Esophagus muscularis mucosa (tissue), 4 donors: ENCODE measurements at regions not wholly inside any gene's neighbourhood (a gene's known extent, or its start where the extent isn't known, plus 50 kb on each side); places are given as distances from the start of the nearest gene placed in this dataset.

Source experiments
- DNase-seq: peaks from one replicate; pipeline ENCODE4 v3.0.0-alpha.2; 2017; ENCODE audit errors: extremely low spot score
- H3K27ac ChIP-seq, 4 donors: fragments of 200-600 bp; sonication (generic); replicated peaks in 1 of 4; 1 replicate in 3 of 4; 2 replicates in 1 of 4; pipeline ENCODE4 v1.5.1; 2016 to 2019; ENCODE audit warnings: mild to moderate bottlenecking in 1 of 4
- H3K27me3 ChIP-seq, 4 donors: fragments of 200-600 bp; sonication (generic); one replicate each; pipeline versions ENCODE4 v1.5.1 to v1.6.0; 2016 to 2019
- H3K36me3 ChIP-seq, 4 donors: fragments of 200-600 bp; sonication (generic); one replicate each; pipeline ENCODE4 v1.5.1; 2016 to 2019
- H3K4me1 ChIP-seq, 4 donors: fragments of 200-600 bp; sonication (generic); one replicate each; pipeline ENCODE4 v1.5.1; 2016 to 2019
- H3K4me3 ChIP-seq, 4 donors: fragments of 200-600 bp; sonication (generic); 1 replicate in 2 of 4; 2 replicates in 2 of 4; pipeline ENCODE4 v1.5.1; 2016 to 2019; ENCODE audit warnings: mild to moderate bottlenecking in 4 of 4, moderate library complexity in 1 of 4
- H3K9me3 ChIP-seq, 4 donors: fragments of 200-600 bp; sonication (generic); 1 replicate in 3 of 4; 2 replicates in 1 of 4; pipeline ENCODE4 v1.5.1; 2016 to 2019
- EP300 ChIP-seq: sonication (generic); formaldehyde crosslinking; IDR thresholded peaks from one replicate; pipeline ENCODE4 v1.6.1; 2017; ENCODE audit warnings: antibody characterized with exemption
- POLR2A ChIP-seq: fragments of 450-650 bp; IDR thresholded peaks from one replicate; pipeline ENCODE4 v1.6.1; 2017; ENCODE audit warnings: antibody characterized with exemption, moderate library complexity, mild to moderate bottlenecking, low read depth
- POLR2AphosphoS5 ChIP-seq, 2 donors: sonication (generic); formaldehyde crosslinking; IDR thresholded peaks; one replicate each; pipeline ENCODE4 v1.6.1; 2017; ENCODE audit warnings: antibody characterized with exemption in 2 of 2
- whole genome bisulfite sequencing: methylation state at CpG from one replicate; pipeline ENCODE4 v1.1.5; 2018; 5-methylcytosine and 5-hydroxymethylcytosine counted together
- intact Hi-C: fragments of 100-400 bp; cut with DNase I; formaldehyde crosslinking; loops from one replicate; pipeline ENCODE4 v1.15.1; 2023
- TF ChIP-seq, protein P1 (sequence below), 3 experiments: fragments of 200-600 bp in 2 of 3; fragments of 450-650 bp in 1 of 3; sonication (generic) in 2 of 3; IDR thresholded peaks; one replicate each; pipeline ENCODE4 v1.5.1; 2017 to 2019; ENCODE audit warnings: antibody characterized with exemption in 3 of 3, mild to moderate bottlenecking in 2 of 3, moderate library complexity in 1 of 3

DNA sequence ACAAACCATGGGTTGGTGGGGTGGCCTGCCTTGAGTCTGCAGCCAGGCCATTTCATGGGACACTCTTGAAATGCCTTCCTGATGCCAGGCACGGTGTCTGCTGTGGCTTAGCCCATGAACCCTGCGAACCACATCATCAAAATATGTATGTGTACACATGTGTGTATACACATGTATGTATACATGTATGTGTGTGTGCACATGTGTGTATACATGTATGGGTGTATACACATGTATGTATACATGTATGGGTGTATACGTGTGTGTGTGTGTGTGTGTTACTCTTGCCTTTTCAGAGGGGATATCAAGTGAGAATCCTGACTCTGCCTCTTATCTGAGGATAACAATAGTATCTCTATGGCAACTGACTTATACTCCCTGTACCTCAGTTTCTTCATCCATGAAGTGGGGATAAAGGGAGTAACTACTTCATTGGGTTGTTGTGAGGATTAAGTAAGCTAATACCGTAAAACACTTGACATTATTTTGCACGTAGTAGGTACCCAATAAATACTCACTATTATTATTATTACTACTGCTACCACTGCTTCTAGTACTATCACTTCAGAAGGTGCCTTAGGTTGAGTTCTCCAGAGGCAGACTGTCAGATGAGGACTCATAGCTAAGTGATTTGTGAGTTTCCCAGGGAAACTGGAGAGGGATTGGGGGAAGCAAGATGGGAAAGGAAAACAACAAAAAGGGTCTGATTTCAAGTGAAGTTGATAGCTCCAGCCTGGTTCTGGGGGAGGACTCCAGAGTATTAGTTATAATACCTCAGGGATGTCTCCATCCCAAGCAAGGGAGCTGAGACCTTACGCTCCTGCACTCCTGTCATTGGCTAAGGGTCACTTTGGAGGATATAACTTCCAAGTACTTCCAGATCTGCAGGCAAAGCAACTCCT lies 110.5 kb downstream of the VEGFA start:
- H3K9me3 ChIP-seq, result no peaks in the 10 kb centered on the region
- H3K36me3 ChIP-seq, result no peaks in the 10 kb centered on the region
- H3K4me3 ChIP-seq, result no peak overlapping the region
- no peaks in the 10 kb centered on the region for H3K27me3 ChIP-seq
- no peaks in the 10 kb centered on the region for H3K4me1 ChIP-seq
- no peak overlapping the region for H3K27ac ChIP-seq
- no peak for DNase-seq
- intact Hi-C loops, result no loop called here
- TF ChIP-seq, protein P1, sequence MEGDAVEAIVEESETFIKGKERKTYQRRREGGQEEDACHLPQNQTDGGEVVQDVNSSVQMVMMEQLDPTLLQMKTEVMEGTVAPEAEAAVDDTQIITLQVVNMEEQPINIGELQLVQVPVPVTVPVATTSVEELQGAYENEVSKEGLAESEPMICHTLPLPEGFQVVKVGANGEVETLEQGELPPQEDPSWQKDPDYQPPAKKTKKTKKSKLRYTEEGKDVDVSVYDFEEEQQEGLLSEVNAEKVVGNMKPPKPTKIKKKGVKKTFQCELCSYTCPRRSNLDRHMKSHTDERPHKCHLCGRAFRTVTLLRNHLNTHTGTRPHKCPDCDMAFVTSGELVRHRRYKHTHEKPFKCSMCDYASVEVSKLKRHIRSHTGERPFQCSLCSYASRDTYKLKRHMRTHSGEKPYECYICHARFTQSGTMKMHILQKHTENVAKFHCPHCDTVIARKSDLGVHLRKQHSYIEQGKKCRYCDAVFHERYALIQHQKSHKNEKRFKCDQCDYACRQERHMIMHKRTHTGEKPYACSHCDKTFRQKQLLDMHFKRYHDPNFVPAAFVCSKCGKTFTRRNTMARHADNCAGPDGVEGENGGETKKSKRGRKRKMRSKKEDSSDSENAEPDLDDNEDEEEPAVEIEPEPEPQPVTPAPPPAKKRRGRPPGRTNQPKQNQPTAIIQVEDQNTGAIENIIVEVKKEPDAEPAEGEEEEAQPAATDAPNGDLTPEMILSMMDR (IDR thresholded peaks at IDR 0.05), result no peak
- TF ChIP-seq EP300 (no peak), POLR2AphosphoS5 (IDR thresholded peaks at IDR 0.05) (no peak), POLR2A (no peak)
- WGBS, result 91% methylated on average over 5 of the region's 6 CpGs

DNA sequence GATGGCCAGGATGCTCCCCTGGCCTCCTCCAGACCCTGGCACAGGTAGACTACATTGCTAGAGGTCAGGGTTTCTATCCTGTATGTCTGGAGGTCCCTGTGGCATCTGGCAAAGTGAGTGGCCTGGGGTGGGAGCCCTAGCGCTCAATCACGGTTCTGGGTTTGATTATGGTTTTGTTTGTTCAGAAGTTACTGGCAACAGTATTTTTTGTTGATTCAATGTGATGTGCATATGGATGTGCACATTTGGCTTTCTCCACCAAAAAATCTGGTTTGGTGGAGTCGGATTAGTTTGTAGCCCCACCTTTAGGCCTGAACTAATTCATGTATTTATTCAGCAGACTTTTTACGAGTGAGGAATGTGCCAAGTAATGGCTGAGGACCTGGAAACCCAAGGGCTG lies 109.7 kb downstream of the VEGFA start:
- Histone ChIP-seq H3K36me3 (no peaks in the 10 kb centered on the region), H3K27ac (no peak overlapping the region), H3K27me3 (no peaks in the 10 kb centered on the region), H3K9me3 (no peaks in the 10 kb centered on the region), H3K4me3 (no peak overlapping the region), H3K4me1 (no peaks in the 10 kb centered on the region)
- intact Hi-C loops, result no loop called here
- 87% methylated on average over 4 of the region's 4 CpGs for whole genome bisulfite sequencing
- DNase-seq, result no peak
- TF ChIP-seq EP300 (no peak), POLR2A (no peak), POLR2AphosphoS5 (IDR thresholded peaks at IDR 0.05) (no peak)
- TF ChIP-seq, protein P1 (IDR thresholded peaks at IDR 0.05), result no peak

DNA sequence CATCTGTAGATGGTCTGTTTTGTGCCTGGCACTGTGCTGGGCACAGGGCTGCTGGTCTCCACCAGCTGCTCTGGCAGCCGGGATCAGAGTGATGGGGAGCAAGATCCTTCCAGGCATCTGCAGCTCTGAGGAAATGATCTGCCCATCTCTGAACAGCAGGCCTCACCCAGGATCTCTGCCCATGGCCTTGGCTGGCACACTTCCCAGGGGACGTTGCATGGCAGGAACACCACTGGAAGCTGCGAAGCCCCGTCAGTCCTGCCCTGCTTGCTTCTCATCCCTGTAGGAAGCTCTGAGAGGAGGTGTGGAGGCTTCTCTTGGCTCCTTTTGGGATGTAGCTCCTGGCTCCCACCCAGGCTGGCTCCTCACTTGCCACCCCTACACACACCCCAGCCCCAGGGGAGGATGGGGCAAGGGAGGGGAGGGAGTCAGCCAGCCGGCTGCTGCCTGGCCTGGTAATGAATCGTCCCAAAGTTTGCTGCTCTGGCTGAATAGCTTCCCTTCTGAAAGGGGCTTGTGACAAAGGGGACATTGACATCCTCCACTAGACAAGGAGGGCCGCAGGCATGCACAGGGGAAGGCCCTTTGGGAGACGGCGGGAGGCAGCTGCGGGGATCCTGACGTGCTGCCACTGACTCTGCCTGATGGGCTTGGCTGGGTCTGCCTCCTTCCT lies 108.9 kb downstream of the VEGFA start:
- 78% methylated on average over 6 of the region's 11 CpGs for WGBS
- intact Hi-C loops, result no loop called here
- no peak for DNase-seq
- TF ChIP-seq, protein P1 (IDR thresholded peaks at IDR 0.05), result no peak
- TF ChIP-seq POLR2A, result no peak
- Histone ChIP-seq H3K4me3 (no peak overlapping the region), H3K4me1 (no peaks in the 10 kb centered on the region), H3K27me3 (no peaks in the 10 kb centered on the region), H3K27ac (no peak overlapping the region), H3K9me3 (no peaks in the 10 kb centered on the region), H3K36me3 (no peaks in the 10 kb centered on the region)

DNA sequence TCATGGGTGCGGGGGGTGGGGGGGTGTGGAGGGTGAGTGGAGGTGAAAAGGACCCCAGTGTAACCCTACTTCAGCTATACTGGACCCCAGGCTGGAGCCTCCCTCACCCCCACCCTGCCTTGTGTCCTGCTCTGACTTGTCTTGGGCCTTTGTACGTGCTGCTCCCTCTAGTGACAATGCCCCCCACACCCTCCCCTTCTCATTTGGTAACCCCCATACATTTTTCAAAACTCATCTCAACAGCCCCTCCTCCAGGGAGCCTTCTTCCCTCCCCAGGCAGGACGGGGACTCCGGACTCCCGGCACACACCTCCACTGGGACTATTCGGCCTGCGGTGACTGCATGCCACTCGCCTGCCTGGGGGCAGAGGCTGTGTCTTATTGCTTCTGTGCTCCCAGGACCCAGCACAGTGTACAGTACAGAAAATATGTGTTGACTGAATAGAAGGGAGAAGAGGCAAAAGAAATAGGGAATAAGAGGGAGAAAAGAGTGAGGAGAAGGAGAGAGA lies 108.2 kb downstream of the VEGFA start:
- Histone ChIP-seq H3K4me1 (no peaks in the 10 kb centered on the region), H3K27ac (no peak overlapping the region), H3K4me3 (no peak overlapping the region), H3K27me3 (no peaks in the 10 kb centered on the region), H3K9me3 (no peaks in the 10 kb centered on the region), H3K36me3 (no peaks in the 10 kb centered on the region)
- no peak for DNase-seq
- WGBS, result 86% methylated on average over 8 of the region's 8 CpGs
- TF ChIP-seq POLR2A (no peak), EP300 (no peak), POLR2AphosphoS5 (IDR thresholded peaks at IDR 0.05) (no peak)
- TF ChIP-seq, protein P1 (IDR thresholded peaks at IDR 0.05), result no peak
- intact Hi-C loops, result no loop called here
